Thoracic aorta (tissue), 2 donors: ENCODE measurements at regions not wholly inside any gene's neighbourhood (a gene's known extent, or its start where the extent isn't known, plus 50 kb on each side); places are given as distances from the start of the nearest gene placed in this dataset.

Experiments
- ATAC-seq: fragments of 150-250 bp; one replicate; pipeline ENCODE4 v1.8.0; 2017; ENCODE audit warnings: low read depth; ENCODE audit not compliant: insufficient number of reproducible peaks, low FRiP score
- DNase-seq: peaks from one replicate; pipeline ENCODE4 v3.0.0-alpha.2; 2020; ENCODE audit warnings: low spot score
- H3K27ac ChIP-seq, 2 donors: fragments of 200-600 bp; sonication (generic); 1 replicate in 1 of 2; 2 replicates in 1 of 2; pipeline ENCODE4 v1.5.1; 2016; ENCODE audit warnings: mild to moderate bottlenecking in 2 of 2, moderate library complexity in 2 of 2
- H3K27me3 ChIP-seq: fragments of 200-600 bp; sonication (generic); replicated peaks from 2 replicates; pipeline ENCODE4 v1.6.0; 2016; ENCODE audit warnings: mild to moderate bottlenecking; ENCODE audit not compliant: insufficient read depth
- H3K36me3 ChIP-seq: fragments of 200-600 bp; sonication (generic); one replicate; pipeline ENCODE4 v1.5.1; 2016
- H3K4me1 ChIP-seq, 2 donors: fragments of 200-600 bp; sonication (generic); 1 replicate in 1 of 2; 2 replicates in 1 of 2; pipeline versions ENCODE4 v1.5.1 to v1.6.0; 2016; ENCODE audit warnings: low read depth in 2 of 2, mild to moderate bottlenecking in 1 of 2; ENCODE audit not compliant: control insufficient read depth in 1 of 2
- H3K4me3 ChIP-seq: fragments of 200-600 bp; sonication (generic); 2 replicates; pipeline ENCODE4 v1.5.1; 2016; ENCODE audit warnings: mild to moderate bottlenecking
- H3K9me3 ChIP-seq: fragments of 200-600 bp; sonication (generic); 2 replicates; pipeline ENCODE4 v1.5.1; 2016
- CTCF ChIP-seq: fragments of 200-600 bp; sonication (generic); IDR thresholded peaks from one replicate; pipeline ENCODE4 v1.5.1; 2019; ENCODE audit warnings: antibody characterized with exemption

GRCh38 chr21:43343992-43344886, 82.7 kb downstream of the SIK1 start:
- no peak for TF ChIP-seq CTCF
- H3K4me3 ChIP-seq = no peak overlapping the region
- ATAC-seq = no peak
- H3K27me3 ChIP-seq = no peaks in the 10 kb centered on the region
- H3K4me1 ChIP-seq = no peaks in the 10 kb centered on the region
- no peak for DNase-seq
- H3K9me3 ChIP-seq = no peaks in the 10 kb centered on the region
- no peak overlapping the region for H3K27ac ChIP-seq
- H3K36me3 ChIP-seq = no peaks in the 10 kb centered on the region

- ATAC-seq = no peak
- H3K36me3 ChIP-seq = no peaks in the 10 kb centered on the region
- no peaks in the 10 kb centered on the region for H3K27me3 ChIP-seq
- no peaks in the 10 kb centered on the region for H3K9me3 ChIP-seq
- no peak for DNase-seq
- H3K4me3 ChIP-seq = no peak overlapping the region
- no peaks in the 10 kb centered on the region for H3K4me1 ChIP-seq
- TF ChIP-seq CTCF = no peak
- no peak overlapping the region for H3K27ac ChIP-seq
These were observed 83.6 kb downstream of the SIK1 start for GRCh38 chr21:43343095-43343991.

- no peak for DNase-seq
- no peak overlapping the region for H3K27ac ChIP-seq
- no peaks in the 10 kb centered on the region for H3K36me3 ChIP-seq
- ATAC-seq = no peak
- no peak for TF ChIP-seq CTCF
- H3K4me3 ChIP-seq = no peak overlapping the region
- H3K4me1 ChIP-seq = no peaks in the 10 kb centered on the region
- H3K27me3 ChIP-seq = no peaks in the 10 kb centered on the region
- H3K9me3 ChIP-seq = no peaks in the 10 kb centered on the region
These were observed 84.5 kb downstream of the SIK1 start for GRCh38 chr21:43342301-43342881.

GRCh38 chr21:43341378-43342161, 85.4 kb downstream of the SIK1 start:
- H3K27ac ChIP-seq = no peak overlapping the region
- no peaks in the 10 kb centered on the region for H3K27me3 ChIP-seq
- no peaks in the 10 kb centered on the region for H3K4me1 ChIP-seq
- no peak overlapping the region for H3K4me3 ChIP-seq
- no peak for TF ChIP-seq CTCF
- H3K36me3 ChIP-seq = no peaks in the 10 kb centered on the region
- ATAC-seq (no peak), DNase-seq (no peak)
- no peaks in the 10 kb centered on the region for H3K9me3 ChIP-seq
